Hindlimb muscle (tissue), 1 donor: ENCODE measurements at regions not wholly inside any gene's neighbourhood (a gene's known extent, or its start where the extent isn't known, plus 50 kb on each side); places are given as distances from the start of the nearest gene placed in this dataset.

Source experiments
- DNase-seq: peaks from one replicate; pipeline ENCODE4 v3.0.0-alpha.2; 2013

DNA sequence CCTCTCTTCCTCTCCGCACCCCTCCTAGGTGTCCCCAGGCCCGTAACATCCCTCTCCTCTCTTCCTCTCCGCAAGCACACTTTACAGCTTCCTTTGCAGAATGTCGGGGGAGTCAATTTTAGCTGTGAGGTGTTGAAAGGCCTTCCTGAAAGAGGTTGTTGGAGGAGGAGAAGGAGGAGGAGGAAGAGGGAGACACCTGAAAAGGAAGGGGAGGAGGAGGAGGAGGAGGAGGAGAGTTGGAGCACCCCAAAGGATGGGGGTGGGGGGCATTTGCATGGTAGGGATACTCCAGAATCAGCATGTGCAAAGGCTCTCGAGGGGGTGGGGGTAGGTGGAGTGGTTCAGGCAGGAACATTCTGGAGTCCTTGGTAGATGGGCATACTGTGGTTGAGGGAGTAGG lies 1045.1 kb downstream of the TBC1D22A start:
- no peak for DNase-seq

DNA sequence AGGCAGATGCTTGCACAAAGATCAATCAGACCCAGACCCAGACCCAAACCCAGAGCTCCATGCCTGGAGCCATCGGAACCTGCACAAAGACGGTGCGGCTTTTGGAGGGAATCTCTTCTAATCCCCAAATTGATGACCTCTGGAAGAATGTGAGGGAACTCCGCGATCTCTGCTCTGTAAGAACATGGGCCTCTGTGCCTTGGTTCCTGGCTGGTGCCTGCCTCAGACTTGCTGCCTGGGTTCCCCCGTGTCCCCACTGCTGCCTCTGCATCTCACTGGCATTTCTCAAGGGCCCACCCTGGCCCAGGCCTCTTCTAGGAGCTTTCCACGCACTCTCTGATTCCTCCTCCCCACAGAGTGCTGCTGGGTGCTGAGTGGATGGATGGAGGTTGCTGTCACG lies 1044.4 kb downstream of the TBC1D22A start:
- DNase-seq, result no peak

DNA sequence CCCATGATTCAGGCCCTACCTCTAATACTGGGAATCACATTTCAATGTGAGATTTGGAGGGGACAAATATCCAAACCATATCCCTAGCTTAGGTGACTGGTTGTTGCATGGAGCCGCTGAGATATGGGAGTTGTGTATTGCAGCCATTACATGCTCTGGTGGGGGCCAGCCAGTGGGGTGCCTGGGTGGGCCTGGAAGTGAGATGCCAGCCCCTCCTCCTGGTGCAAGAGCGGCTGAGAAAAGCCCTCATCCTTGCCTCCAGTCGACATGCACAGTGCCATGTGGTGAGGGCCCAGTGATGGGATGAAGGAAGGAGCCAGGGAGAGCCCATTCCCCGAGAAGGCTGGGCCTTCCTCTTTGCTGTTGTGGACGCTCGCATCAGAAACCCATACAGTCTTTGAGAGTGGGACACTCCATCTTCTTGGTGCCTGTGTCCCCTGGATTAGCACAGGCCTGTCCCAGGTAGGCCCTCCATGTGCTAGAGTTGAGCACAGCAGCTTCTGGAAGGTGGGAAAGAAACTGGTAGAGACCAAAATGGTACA lies 1043.0 kb downstream of the TBC1D22A start:
- no peak for DNase-seq

DNA sequence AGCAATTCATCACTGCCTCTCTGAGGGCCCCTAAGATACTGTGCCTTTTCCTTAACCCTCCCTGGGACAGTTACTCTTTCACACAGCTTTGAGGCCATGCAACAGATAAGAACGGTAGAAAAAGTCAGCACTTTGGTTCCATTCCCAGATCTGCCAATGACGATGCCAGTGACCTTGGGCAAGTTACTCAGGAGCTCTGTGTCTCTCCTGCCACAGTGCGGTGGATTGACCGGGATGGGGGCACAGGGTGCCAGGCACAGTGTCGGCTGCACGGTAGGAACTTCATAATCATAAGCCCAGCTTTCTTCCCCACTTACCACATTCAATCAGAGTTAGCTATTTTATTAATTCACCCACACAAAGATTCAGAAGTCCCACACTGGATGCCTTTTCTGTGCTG lies 1041.8 kb downstream of the TBC1D22A start:
- DNase-seq, result no peak

DNA sequence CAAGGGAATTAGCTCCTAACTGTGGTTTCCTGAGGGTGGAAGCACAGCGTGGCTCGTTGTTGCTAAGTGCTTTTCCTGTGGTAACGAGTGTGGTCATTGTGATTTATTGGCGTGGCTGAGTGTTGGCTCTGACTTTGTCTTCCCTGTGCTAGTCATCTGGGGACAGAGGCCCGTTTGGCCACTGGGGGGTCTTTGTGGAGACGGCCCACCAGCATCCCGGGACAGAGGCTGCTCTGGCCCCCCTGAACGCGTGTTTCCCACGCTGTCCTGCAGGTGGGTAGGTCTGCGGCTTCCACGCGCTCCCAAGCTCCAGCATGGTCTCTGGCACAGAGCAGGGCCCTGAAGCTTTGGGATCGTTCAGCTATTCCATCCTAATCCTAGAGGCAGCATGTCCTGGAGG lies 1040.0 kb downstream of the TBC1D22A start:
- DNase-seq, result no peak

DNA sequence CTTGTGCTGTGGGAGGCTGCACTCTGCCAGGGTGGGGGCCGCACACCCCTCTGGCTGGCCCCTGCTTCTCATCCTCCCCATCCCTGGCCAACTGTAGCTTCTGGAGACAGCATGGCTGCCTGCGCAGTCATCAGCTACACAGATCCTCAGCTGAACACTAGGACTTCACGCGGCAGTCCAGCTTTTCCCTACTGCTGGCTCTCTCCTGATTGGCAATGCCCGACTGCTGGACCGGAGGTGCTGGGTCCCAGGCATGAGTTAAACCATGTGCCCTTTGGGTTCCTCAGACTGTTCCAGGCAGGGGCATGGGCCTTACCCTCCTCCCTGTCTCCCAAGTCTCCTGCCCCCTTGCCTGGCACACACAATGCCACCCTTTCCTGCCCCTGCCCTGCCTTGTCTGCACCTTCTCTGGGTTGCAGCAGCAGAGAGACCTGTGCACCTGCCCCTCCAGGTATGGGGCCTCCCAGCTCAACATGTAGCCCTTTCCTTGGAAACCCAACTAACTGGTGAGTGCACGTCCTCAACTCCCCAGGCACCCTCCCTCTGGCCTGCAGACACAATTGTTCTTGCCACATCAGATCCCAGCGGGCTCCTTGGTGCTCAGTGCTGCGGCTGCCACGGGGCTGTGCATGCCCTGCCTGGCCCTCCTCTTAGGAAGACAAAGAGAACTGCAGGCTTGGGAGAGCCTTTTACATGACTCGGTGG lies 1039.2 kb downstream of the TBC1D22A start:
- no peak for DNase-seq

DNA sequence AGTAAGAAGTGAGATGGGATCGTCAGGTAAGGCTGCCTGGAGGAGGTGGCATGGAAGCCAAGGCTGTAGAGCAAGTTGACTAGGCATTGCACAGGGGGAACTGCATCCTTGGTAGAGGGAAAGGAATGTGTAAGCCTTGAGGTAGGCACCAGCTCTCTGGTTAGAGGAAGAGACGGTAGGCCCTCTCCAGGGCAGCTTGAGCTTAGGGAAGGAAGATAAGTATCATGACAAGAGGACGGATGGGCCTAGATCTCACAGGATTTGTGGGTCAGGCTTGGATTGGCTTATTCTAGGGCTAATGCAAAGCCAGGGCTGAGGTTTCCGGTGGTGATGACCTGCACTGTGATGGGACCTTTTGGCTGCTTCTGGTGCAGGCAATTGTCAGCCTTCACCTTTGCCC lies 1035.8 kb downstream of the TBC1D22A start:
- no peak for DNase-seq

DNA sequence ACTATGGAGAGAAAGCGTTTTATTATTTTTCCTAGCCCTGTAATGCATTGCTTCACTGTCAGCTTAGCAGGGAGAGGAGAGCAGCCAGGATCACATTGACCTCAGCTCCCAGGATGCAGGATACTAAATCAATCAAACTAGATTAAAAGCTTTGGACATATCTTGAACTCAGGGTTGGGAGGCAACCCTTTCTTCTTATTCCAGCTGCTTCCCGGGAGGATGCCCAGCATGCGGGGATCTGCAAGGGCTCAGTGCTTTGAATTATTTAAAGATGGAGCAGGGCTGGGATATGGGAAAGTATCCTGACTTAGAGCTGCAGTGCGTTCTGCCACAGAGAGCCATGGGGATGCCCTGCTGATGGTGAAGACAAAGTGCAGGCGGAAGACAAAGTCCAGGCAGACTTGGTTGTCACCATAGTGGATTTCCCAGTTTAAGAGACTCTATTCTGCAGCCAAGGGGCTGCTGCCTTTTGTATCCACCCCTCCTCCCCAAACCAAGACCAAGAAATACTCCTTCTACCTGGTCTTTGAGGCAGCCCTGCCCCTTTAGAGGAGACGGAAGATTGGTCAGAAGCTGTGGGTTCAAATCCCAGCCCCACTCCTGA lies 1035.0 kb downstream of the TBC1D22A start:
- DNase-seq, result no peak

DNA sequence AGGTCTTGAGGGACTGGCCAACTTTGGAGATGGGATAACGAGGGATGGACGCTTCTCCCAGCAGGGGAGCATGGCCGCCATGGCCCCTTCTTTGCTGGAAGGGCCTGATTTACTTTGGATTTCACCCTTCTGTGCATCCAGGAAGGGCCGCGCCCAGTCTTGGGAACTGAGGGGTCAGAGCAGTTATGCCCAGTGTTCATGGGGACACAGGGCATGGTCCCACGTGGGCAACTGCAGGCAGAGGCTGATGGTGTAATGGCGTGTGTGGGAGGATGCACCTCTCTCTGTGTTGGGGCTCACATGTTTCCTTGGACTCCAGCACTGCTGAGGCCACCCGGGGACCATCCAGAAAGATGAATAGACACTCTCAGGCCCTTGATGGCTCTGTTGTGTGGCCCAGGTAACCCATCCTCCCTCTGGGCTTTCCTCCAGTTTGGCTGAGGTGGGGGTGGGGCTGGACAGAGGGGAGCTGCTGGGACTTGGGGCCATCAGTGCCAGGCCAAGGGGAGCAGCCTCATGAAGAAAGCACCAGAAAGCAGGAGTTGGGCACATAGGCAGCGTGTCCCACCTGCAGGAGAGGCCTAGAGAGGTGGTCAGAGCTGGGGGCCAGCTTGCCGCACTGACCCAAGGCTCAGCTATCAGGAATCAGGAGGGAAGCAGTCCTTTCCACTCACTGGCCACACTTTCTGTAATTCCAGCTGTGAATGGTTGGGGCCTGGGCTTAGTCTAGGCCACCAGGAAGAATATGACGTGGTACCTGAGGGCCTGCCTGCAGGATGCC lies 1033.9 kb downstream of the TBC1D22A start:
- DNase-seq, result no peak

DNA sequence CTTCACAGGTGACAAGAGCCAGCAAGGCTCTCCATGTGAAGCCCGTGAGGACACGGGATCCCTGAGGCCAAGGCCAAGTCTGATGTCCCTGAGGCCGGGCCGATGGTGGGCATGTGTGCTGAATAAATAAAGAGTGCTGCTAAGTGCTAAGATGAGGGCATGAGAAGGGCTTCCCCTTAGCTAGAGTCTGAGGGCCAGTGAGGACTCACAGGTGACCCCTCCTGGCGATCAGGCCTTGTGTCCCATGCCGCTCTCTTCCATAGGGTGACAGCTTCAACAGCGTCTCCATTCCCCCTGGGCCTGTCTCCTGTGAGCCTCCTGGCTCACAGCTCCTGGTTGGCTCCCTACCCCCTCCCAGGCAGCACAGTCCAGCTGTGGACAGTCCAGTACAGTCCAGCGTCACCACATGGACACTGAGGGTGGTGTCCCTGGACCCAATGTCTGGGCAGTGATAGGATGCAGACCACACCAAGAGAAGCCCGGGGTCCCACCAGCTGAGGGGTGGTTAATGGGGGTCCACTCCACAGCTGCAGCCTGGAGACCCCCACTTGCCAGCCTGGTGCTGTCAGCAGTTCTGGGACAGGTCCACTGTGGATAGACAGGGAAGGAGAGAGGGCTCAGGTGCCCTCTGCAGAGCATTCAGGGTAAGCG lies 1033.2 kb downstream of the TBC1D22A start:
- DNase-seq, result no peak

DNA sequence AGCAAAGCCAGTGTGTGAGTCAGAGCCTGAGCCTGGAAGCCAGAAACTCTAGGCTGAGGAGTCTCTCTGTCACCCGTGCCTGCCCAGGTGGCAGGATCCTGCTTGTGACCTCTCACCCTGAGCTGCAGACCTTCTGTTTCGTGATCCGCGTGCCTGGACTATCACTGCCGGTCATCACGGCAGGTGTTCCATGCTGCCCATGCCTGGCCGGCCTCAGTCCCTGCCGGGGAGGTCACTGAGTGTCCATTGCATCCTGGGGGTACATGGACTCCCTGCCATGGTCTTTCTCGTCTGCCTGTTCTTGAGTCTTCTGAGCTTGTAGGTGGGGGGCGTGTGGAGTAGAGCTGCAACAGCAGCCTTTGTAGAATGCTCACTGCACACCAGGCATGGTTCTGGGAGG lies 1032.4 kb downstream of the TBC1D22A start:
- no peak for DNase-seq

DNA sequence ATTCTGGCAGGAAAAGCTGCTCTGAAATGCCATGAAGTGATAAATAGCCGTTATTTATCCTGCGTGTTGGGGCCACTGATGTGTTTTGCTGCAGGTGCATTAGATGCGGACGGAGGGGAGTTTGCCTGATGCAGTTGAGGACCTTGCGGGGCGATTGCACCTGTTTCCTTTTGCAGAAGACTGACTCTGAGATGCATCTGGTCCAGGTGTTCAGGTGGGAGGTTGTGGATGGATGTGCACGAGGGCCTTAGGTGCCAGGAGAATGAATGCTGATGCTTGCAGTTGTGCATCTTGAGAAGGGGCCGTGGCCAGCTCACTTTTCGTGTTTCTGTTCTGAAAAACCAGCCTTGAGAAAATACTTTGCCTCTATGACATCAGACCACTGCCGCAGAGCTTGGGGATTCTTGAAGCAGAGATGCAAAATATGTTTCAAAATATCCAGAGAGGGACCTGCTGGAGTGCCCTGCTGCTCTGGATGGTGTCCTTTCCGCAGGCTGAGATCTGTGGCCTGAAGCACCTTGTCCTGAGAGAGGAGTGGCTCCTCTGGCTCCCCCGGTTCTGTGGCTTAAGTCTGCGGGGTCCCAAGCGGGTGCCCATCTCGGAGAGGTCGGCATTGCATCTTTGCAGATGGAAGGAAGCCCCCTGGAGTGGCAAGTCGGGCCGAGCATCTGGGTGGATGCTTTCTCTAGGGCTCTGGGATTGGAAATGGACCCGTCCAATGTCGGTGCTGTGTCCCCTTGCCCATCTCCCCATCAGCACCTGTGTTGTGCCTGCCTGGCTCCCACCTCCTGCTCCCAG lies 1031.1 kb downstream of the TBC1D22A start:
- no peak for DNase-seq

DNA sequence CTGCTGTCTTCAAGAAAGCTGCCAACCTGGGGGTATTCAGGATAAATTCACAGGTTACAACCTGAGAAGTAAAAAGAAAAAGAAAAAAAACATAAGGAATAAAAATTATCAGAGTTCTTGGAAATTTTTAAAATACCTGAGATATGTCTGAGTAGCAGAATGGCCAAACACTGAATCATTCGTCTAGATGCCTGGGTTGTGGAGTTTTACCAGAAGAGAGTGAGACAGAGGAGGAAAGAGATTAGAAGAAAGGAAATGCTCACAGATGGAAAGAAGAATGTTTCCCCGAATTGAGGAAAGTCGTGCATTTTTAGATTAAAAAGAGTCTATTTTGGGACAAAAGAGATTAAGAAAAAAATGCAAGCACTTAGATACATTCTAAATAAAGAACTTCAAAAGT lies 1026.7 kb downstream of the TBC1D22A start:
- no peak for DNase-seq

DNA sequence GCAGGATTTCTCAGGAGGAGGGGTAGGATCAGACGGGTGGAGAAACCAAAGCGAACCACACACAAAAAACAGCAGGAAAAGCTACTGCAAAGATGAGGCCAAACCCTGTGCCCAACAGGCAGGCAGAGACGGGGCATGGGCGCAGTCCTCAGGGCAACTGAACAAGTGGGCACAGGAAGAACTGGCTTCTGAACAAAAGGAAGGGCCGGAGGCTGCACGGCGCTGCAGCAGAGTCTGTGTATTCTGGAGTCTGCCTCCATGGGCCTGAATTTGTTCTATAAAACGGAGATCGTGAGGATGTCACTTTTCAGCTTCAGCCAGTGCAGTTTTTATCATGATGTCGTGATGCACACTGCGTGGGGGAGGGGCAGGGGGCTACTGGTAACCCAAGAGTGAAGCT lies 1026.0 kb downstream of the TBC1D22A start:
- no peak for DNase-seq

DNA sequence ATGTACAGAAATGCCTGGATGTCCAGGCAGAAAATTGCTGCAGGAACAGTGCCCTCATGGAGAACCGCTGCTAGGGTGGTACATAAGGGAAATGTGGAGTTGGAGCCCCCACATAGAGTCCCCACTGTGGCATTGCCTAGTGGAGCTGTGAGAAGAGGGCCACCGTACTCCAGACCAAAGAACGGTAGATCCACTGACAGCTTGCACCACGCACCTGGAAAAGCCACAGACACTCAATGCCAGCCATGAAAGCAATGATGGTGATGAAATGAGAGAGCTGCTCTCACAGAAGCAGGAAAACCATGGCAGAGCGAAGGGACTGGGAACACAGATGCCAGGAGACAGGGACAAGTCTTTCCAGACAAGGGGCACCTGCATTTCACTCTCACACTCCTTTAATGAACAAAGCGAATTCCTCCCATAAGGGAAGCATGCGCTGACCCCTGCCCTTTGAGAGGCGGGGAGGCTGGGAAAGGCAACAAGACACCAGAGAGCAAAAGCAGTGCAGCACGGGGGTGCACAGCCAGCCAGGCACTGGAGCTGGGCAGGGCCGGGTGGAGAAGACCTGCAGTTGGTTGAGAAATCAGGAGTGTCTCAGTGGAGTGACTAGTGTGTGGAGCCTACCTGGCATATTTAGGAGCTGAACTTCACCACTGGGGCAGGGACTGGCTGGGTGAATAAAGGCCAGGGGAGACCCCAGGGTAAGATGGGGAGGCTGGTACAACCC lies 1025.2 kb downstream of the TBC1D22A start:
- DNase-seq, result no peak

DNA sequence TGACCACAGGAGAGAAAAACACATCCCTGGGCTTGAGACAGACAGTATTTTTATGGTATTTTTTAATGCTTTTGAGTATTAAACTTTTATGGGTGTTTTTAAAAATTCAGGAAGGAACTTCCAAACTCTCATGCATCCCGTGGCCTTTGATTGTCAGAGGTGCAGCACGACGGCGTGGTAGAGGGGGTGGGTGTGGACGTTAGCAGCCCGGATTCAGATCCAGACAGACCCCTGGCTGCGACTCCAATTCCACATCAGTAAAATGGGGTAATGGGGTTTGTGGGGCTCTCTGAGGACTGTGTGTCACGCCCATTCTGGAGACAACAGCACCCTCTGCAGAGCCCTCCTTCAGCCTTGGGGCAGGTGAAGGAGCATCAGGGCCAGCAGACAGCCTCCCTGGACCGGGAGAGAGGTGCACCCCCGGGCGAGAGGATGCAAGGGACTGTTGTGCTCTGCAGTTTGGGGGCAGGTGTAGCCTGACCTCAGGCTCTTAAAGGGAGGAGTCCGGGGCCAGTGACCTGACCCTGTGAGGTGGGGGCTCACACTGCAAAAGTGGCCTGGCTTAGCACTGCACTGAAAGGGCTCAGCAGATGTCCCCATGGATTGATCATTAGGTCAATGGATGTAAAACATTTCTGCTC lies 1024.3 kb downstream of the TBC1D22A start:
- no peak for DNase-seq

DNA sequence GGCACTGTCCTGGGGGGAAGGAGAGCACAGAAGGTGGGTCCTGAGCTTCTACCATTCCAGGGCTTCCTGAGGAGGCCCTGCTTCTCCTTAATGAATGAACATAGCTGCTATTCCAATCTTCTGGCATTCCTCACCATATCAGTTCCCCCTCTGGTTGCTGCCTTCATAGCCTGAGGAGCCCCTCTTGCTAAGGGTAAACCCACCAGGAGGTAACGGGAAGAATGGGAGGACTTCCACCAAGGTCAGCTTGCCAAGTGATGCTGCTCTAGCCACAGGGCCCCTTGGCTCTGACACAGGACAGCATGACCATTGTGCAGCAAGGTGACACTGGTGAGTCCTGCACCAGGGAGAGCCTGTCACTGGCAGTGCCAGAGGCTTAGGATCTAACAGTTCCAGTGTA lies 1022.5 kb downstream of the TBC1D22A start:
- DNase-seq, result no peak

DNA sequence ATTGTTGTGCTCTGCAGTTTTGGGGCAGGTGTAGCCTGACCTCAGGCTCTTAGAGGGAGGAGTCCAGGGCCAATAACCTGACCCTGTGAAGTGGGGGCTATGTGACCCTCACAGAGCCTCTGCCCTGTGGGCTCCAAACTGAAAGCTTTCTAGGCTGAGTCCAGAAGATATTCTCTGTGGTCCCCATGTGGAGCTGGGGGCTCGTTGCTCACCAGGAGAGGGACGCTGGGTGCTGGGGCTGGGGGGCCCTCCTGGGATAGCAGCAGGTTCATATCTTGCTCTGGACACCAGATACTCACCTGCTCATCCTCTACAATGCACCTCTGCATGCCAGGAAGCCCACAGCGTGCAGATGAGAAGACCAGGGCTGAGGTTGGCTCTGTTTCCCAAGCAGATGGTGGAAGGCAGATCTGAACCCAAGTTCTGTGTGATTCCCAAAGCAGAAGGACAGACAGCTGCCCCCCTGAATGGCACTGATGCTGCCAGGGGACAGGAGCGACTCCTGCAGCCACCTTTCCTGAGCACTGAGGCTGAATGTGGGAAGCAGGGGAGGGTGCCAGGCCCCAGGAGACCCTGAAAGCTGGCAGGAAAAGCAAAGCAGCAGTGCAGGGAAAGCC lies 1022.0 kb downstream of the TBC1D22A start:
- DNase-seq, result no peak

DNA sequence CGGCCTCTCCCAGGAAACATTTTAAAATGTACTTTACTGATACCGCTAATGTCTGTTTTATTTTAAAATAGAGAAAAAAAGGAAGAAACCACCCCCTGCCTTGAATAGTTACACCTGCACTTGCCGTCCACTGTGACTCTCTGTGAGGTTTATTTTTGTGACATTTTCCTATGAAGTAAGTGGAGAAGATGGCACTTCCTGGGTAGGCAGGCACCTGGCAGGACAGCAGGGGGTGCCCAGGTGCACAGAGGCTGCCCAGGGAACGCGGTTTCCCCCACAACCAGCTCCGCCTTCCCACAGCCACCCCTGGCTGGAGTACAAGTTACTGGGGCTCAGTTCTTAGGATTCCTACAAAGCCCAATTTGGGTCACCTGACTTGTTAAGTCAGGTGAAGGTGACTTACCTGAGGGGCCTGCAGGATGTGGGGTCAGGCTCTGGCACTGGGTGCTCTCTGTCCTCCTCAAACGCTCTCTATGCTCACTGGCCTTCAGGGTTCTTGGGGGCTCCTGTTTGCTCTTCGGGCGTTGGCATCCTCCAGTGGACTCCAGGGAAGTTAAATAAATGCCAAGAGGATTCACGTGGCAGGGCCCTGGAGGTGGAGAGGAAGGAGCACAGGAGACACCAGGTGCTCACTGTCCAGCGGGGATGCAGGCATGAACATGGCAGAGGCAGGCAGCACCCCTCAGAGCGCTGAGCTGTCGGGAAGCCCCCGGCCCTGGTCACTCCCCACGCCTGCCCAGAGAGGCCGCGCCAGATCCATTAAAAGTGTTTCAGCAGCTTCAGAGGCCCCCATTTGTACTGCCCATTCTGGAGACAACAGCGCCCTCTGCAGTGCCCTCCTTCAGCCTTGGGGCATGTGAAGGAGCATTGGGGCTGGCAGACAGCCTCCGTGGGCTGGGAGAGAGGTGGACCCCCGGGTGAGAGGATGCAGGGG lies 1021.2 kb downstream of the TBC1D22A start:
- DNase-seq, result no peak
